A673 (cell line): ENCODE measurements at regions not wholly inside any gene's neighbourhood (a gene's known extent, or its start where the extent isn't known, plus 50 kb on each side); places are given as distances from the start of the nearest gene placed in this dataset.

ENCODE experiments used
- CTCF ChIP-seq: fragments of 300-800, 200-600 bp; sonication (generic); conservative IDR thresholded peaks from 2 replicates; pipeline ENCODE4 v1.5.1; 2017; ENCODE audit warnings: low read depth, mild to moderate bottlenecking, antibody characterized with exemption, low read length, moderate library complexity, mixed read lengths
- EZH2 ChIP-seq: fragments of 200-600 bp; sonication (generic); IDR thresholded peaks from 2 replicates; pipeline ENCODE4 v1.6.1; 2017; ENCODE audit warnings: borderline replicate concordance, low read depth, mild to moderate bottlenecking, mixed read lengths, antibody characterized with exemption, low read length; ENCODE audit not compliant: poor library complexity, severe bottlenecking

DNA sequence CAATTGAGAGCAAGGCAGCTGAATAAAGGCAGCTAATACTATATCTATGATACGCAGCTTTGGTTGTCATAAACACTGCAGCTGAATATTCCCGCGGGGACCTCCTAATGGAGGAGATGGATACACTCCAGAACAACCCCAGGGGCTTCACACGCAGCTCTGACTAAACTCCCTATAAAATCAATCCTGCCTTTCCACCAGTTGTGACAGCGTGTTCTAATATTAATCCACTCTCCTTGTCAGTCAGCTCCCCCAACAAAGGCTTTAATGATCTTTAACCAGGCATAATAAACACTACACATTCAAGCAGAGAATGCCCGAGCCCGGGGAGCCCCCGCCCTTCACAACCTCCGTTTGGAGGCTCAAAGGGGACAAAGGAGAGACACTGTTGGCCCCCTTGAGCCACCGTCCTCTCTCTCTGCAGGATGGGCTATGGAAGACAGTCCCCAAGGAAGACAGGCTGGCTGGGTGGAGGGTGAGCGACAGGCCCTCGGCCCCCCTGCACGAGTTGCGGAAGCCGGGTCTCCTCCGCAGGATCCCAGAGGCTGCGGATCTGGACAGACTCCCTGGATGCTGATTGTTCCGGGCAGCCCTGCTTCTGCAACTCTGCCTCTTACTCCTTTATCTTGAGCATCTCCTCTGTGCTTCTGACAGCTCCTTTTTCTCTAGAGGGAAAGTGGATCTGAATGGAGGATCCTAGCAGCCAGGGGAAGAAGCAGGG lies 565.2 kb downstream of the BUD13 start:
- TF ChIP-seq EZH2: no peak
- no peak for TF ChIP-seq CTCF
